Bronchial epithelial cell (primary cell): ENCODE measurements at regions not wholly inside any gene's neighbourhood (a gene's known extent, or its start where the extent isn't known, plus 50 kb on each side); places are given as distances from the start of the nearest gene placed in this dataset.
A peak's percentile ranks its signal among the peaks of the same experiment; 100 is the strongest.
"Not testable (repeated sequence)": the region's sequence is repeated elsewhere in the genome, so short reads cannot be mapped to it uniquely, and the experiment has no call there.

ENCODE experiments used
- DNase-seq: peaks from one replicate; pipeline ENCODE4 v3.0.0-alpha.2; 2010; ENCODE audit warnings: low read depth
- FAIRE-seq: peaks from 2 replicates; lab custom pipeline; 2011; peaks lifted over from hg19 to GRCh38; lab: Jason Lieb, UNC
- H3K27me3 ChIP-seq: 2 replicates; pipeline ENCODE4 v1.5.1; 2011; ENCODE audit warnings: low read length; ENCODE audit not compliant: control insufficient read depth, insufficient read depth
- H3K36me3 ChIP-seq: 2 replicates; pipeline ENCODE4 v1.5.1; 2011; ENCODE audit warnings: low read length; ENCODE audit not compliant: control insufficient read depth, insufficient read depth
- H3K4me3 ChIP-seq: 2 replicates; pipeline ENCODE4 v1.5.1; 2011; ENCODE audit warnings: mild to moderate bottlenecking, low read depth, low read length, control low read depth
- TF ChIP-seq, protein P1 (sequence below): IDR thresholded peaks from 2 replicates; pipeline ENCODE4 v1.5.1; 2011; ENCODE audit warnings: mild to moderate bottlenecking, moderate library complexity, low read length, control low read depth, inconsistent platforms; ENCODE audit not compliant: insufficient read depth, severe bottlenecking

DNA sequence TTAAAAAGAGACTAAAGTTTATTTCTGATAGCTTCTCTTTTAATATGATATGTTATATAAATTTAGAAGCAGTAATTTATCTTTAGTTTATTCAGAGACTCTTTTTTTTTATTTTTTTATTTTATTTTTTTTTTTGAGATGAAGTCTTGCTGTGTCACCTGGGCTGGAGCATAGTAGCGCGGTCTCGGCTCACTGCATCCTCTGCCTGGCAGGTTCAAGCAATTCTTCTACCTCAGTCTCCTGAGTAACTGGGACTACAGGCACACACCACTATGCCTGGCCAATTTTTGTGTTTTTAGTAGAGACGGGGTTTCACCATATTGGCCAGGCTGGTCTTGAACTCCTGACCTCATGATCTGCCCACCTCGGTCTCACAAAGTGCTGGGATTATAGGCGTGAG is 89.6 kb downstream of the DISP1 start:
- Histone ChIP-seq H3K4me3 (no peak overlapping the region), H3K36me3 (no peaks in the 10 kb centered on the region), H3K27me3 (no peaks in the 10 kb centered on the region)
- DNase-seq (no peak), FAIRE-seq (no peak)
- TF ChIP-seq, protein P1, sequence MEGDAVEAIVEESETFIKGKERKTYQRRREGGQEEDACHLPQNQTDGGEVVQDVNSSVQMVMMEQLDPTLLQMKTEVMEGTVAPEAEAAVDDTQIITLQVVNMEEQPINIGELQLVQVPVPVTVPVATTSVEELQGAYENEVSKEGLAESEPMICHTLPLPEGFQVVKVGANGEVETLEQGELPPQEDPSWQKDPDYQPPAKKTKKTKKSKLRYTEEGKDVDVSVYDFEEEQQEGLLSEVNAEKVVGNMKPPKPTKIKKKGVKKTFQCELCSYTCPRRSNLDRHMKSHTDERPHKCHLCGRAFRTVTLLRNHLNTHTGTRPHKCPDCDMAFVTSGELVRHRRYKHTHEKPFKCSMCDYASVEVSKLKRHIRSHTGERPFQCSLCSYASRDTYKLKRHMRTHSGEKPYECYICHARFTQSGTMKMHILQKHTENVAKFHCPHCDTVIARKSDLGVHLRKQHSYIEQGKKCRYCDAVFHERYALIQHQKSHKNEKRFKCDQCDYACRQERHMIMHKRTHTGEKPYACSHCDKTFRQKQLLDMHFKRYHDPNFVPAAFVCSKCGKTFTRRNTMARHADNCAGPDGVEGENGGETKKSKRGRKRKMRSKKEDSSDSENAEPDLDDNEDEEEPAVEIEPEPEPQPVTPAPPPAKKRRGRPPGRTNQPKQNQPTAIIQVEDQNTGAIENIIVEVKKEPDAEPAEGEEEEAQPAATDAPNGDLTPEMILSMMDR, result no peak

- no peak for FAIRE-seq
- no peak for DNase-seq
- H3K27me3 ChIP-seq, result no peaks in the 10 kb centered on the region
- TF ChIP-seq, protein P1, result no peak
- H3K36me3 ChIP-seq, result no peaks in the 10 kb centered on the region
- no peak overlapping the region for H3K4me3 ChIP-seq
These were observed 90.3 kb downstream of the DISP1 start for GRCh38 chr1:222905151-222905550.

DNA sequence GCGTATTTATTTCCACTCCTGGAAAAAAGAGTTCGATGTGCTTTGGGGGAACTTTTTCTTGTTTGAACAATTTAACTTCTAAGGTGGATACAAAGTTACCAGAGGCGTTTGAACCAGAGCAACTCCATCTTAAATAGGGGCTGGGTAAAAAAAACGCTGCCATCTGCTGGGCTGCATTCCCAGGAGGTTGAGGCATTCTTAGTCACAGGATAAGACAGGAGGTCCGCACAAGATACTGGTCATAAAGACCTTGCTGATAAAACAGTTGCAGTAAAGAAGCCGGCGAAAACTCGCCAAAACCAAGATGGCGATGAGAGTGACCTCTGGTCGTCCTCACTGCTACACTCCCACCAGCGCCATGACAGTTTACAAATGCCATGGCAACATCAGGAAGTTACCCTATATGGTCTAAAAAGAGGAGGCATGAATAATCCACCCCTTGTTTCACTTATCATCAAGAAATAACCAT is 91.5 kb downstream of the DISP1 start:
- not testable (repeated sequence) for H3K27me3 ChIP-seq, FAIRE-seq, DNase-seq, H3K36me3 ChIP-seq, H3K4me3 ChIP-seq

GRCh38 chr1:222909586-222909985 is 94.7 kb downstream of the DISP1 start:
- no peaks in the 10 kb centered on the region for H3K27me3 ChIP-seq
- TF ChIP-seq, protein P1, result no peak
- no peak overlapping the region for H3K4me3 ChIP-seq
- no peaks in the 10 kb centered on the region for H3K36me3 ChIP-seq
- DNase-seq (no peak), FAIRE-seq (no peak)

- Histone ChIP-seq H3K4me3 (no peak overlapping the region), H3K36me3 (no peaks in the 10 kb centered on the region), H3K27me3 (no peaks in the 10 kb centered on the region)
- DNase-seq, result peak; percentile 75
- TF ChIP-seq, protein P1, result no peak
- FAIRE-seq, result no peak
These were observed 95.9 kb downstream of the DISP1 start for GRCh38 chr1:222910699-222911098.

DNA sequence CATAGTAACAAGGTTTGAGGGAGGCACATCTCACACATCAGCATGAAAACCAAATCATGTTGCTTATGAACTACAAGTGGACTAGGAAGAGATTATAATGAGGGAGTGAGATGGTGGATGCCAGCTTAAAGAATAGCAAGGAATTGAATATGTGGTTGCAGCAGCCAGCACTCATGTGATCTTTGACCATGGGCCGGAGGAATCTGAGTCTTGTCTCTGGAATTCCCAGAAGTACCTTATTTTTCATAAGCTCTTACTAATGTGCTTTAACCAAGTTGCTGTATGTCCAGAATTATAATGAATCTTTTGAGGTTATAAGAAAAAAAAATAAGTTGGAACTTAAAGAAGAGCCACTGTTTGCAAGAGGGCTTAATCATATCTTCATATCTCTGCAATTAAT is 97.0 kb downstream of the DISP1 start:
- DNase-seq, result no peak
- FAIRE-seq, result no peak
- Histone ChIP-seq H3K4me3 (no peak overlapping the region), H3K27me3 (no peaks in the 10 kb centered on the region), H3K36me3 (no peaks in the 10 kb centered on the region)
- TF ChIP-seq, protein P1, result no peak
